ENCODE measurements at regions not wholly inside any gene's neighbourhood (a gene's known extent, or its start where the extent isn't known, plus 50 kb on each side); places are given as distances from the start of the nearest gene placed in this dataset.

DNA sequence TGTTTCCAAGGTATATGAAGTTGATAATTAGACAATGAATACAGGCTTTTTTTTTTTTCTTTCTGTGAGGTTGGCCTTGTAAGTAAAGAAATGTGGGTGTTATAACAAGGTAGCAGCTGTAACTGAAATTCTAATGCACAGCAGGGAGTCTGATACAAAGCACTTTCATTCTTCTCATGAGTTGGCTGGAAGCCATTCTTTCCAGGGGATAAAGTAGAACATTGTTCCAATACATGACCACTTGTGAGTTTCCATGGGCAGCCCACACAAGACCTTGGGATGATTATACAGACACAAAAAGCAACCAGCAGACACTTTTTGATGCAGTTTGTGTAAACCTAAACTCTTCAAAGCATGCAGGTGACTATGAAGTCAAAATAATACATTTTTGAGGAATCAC, 1785.9 kb upstream of the WWC1 start:
- Histone ChIP-seq H3K9me3 (replicated peaks; ENCODE audit: control insufficient read depth, insufficient read depth, low read length) (peaks cover 3% of the 10 kb centered on the region), H3K9me1 (replicated peaks; ENCODE audit: control insufficient read depth, extremely low read depth, insufficient read depth, low read length) (no peaks in the 10 kb centered on the region), H3K9ac (replicated peaks; ENCODE audit: extremely low read depth, insufficient read depth, low read length) (no peak overlapping the region), H3K4me3 (replicated peaks in 1 of 3; ENCODE audit: insufficient read depth in 1 of 3, low read depth in 1 of 3, low read length in 3 of 3) (no peak overlapping the region), H3K27me3 (ENCODE audit: control insufficient read depth in 2 of 2, insufficient read depth in 2 of 2, low read length in 2 of 2) (no peaks in the 10 kb centered on the region), H3K27ac (ENCODE audit: insufficient read depth, low read depth, low read length) (no peak overlapping the region), H2AFZ (ENCODE audit: low read depth, low read length) (no peak overlapping the region), H3K36me3 (ENCODE audit: control insufficient read depth in 2 of 2, extremely low read depth in 1 of 2, insufficient read depth in 2 of 2, low read length in 2 of 2) (no peaks in the 10 kb centered on the region), H3K79me2 (ENCODE audit: control insufficient read depth, insufficient read depth, low read length) (no peaks in the 10 kb centered on the region), H4K20me1 (replicated peaks; ENCODE audit: control insufficient read depth, extremely low read depth, insufficient read depth, low read length) (no peaks in the 10 kb centered on the region), H3K4me1 (ENCODE audit: control insufficient read depth, extremely low read depth, insufficient read depth, low read length) (no peaks in the 10 kb centered on the region), H3K4me2 (ENCODE audit: insufficient read depth, low read length) (no peak overlapping the region)
- BruUV-seq (replicated peaks): no TSS peak
- TF ChIP-seq JUN (IDR thresholded peaks at IDR 0.05; ENCODE audit: borderline replicate concordance, insufficient read depth, insufficient read length, low read depth) (no peak), FOS (IDR thresholded peaks at IDR 0.05; ENCODE audit: borderline replicate concordance, insufficient read depth, low read length) (no peak), GATA2 (IDR thresholded peaks at IDR 0.05; ENCODE audit: insufficient read depth, insufficient read length, low read depth, low read length) (no peak), POLR2AphosphoS5 (IDR thresholded peaks at IDR 0.05; ENCODE audit: insufficient read depth, low read depth, low read length) (no peak)
- TF ChIP-seq, protein P1, sequence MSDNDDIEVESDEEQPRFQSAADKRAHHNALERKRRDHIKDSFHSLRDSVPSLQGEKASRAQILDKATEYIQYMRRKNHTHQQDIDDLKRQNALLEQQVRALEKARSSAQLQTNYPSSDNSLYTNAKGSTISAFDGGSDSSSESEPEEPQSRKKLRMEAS (IDR thresholded peaks at IDR 0.05; ENCODE audit: insufficient read depth, insufficient read length): no peak
- ChIA-PET CTCF (no interaction called here), POLR2A (no interaction called here)
- FAIRE-seq (no peak), DNase-seq (ENCODE audit: low read depth, low spot score) (no peak)
- dilution Hi-C loops (cut with MboI; ENCODE audit: extremely low pct_ligation_motif_present, low sequenced_read_pairs) (no loop called here), intact Hi-C loops (cut with micrococcal nuclease) (no loop called here)

DNA sequence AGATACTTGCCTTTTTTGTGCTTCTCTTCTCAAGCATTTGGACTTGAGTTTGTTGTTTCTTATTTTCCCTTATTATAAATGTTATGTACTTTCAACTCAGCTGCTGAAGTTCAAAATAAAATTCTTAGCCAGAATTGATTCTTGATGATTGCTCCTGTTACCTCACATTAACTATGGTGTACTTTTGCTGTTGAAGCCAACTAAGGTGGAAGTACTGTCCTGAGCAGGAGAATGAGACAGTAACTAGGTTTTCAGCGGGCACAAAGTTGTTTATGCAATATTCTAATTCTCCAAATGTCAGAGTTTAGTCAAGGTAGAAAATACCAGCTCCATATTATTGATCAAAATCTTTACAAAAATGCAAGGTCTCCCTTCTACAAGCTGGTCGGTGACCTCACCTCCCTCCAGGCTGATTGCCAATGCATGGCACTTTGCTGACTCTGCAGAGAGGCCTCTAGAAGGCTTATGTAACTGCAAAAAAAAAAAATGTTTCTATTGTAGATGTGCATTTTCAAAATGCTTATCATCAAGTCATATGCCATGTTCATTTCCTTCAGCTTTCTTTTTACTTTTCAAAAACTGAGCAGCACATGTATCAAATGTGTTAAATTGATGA, 1783.5 kb upstream of the WWC1 start:
- H3K36me3 ChIP-seq (ENCODE audit: control insufficient read depth in 2 of 2, extremely low read depth in 1 of 2, insufficient read depth in 2 of 2, low read length in 2 of 2): no peaks in the 10 kb centered on the region
- FAIRE-seq: no peak
- peaks cover 3% of the 10 kb centered on the region for H3K9me3 ChIP-seq (replicated peaks; ENCODE audit: control insufficient read depth, insufficient read depth, low read length)
- no peak overlapping the region for H3K4me2 ChIP-seq (ENCODE audit: insufficient read depth, low read length)
- TF ChIP-seq POLR2A (IDR thresholded peaks at IDR 0.05; ENCODE audit: low read depth, low read length) (no peak), GATA2 (IDR thresholded peaks at IDR 0.05; ENCODE audit: insufficient read depth, insufficient read length, low read depth, low read length) (no peak), MYC (IDR thresholded peaks at IDR 0.05; ENCODE audit: low read depth, low read length) (no peak), EZH2 (IDR thresholded peaks at IDR 0.05; ENCODE audit: borderline replicate concordance, low read depth, low read length, severe bottlenecking) (no peak), FOS (IDR thresholded peaks at IDR 0.05; ENCODE audit: borderline replicate concordance, insufficient read depth, low read length) (no peak), JUN (IDR thresholded peaks at IDR 0.05; ENCODE audit: borderline replicate concordance, insufficient read depth, insufficient read length, low read depth) (no peak), POLR2AphosphoS5 (IDR thresholded peaks at IDR 0.05; ENCODE audit: insufficient read depth, low read depth, low read length) (no peak)
- TF ChIP-seq, protein P1 (IDR thresholded peaks at IDR 0.05; ENCODE audit: insufficient read depth, insufficient read length): no peak
- TF ChIP-seq, protein P2, sequence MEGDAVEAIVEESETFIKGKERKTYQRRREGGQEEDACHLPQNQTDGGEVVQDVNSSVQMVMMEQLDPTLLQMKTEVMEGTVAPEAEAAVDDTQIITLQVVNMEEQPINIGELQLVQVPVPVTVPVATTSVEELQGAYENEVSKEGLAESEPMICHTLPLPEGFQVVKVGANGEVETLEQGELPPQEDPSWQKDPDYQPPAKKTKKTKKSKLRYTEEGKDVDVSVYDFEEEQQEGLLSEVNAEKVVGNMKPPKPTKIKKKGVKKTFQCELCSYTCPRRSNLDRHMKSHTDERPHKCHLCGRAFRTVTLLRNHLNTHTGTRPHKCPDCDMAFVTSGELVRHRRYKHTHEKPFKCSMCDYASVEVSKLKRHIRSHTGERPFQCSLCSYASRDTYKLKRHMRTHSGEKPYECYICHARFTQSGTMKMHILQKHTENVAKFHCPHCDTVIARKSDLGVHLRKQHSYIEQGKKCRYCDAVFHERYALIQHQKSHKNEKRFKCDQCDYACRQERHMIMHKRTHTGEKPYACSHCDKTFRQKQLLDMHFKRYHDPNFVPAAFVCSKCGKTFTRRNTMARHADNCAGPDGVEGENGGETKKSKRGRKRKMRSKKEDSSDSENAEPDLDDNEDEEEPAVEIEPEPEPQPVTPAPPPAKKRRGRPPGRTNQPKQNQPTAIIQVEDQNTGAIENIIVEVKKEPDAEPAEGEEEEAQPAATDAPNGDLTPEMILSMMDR (IDR thresholded peaks at IDR 0.05; ENCODE audit: extremely low read depth in 1 of 2, insufficient read depth in 1 of 2, low read depth in 1 of 2, low read length in 2 of 2): no peak
- H3K4me3 ChIP-seq (replicated peaks in 1 of 3; ENCODE audit: insufficient read depth in 1 of 3, low read depth in 1 of 3, low read length in 3 of 3): no peak overlapping the region
- no TSS peak for BruUV-seq (replicated peaks)
- no peak overlapping the region for H3K27ac ChIP-seq (ENCODE audit: insufficient read depth, low read depth, low read length)
- dilution Hi-C loops (cut with MboI; ENCODE audit: extremely low pct_ligation_motif_present, low sequenced_read_pairs) (no loop called here), intact Hi-C loops (cut with micrococcal nuclease) (no loop called here)
- CTCF ChIA-PET: no interaction called here
- DNase-seq (ENCODE audit: low read depth, low spot score): no peak
- no peaks in the 10 kb centered on the region for H3K9me1 ChIP-seq (replicated peaks; ENCODE audit: control insufficient read depth, extremely low read depth, insufficient read depth, low read length)
- H4K20me1 ChIP-seq (replicated peaks; ENCODE audit: control insufficient read depth, extremely low read depth, insufficient read depth, low read length): no peaks in the 10 kb centered on the region
- H3K9ac ChIP-seq (replicated peaks; ENCODE audit: extremely low read depth, insufficient read depth, low read length): no peak overlapping the region
- H2AFZ ChIP-seq (ENCODE audit: low read depth, low read length): no peak overlapping the region
- H3K4me1 ChIP-seq (ENCODE audit: control insufficient read depth, extremely low read depth, insufficient read depth, low read length): no peaks in the 10 kb centered on the region
- POLR2A ChIA-PET: no interaction called here
- H3K79me2 ChIP-seq (ENCODE audit: control insufficient read depth, insufficient read depth, low read length): no peaks in the 10 kb centered on the region
- no peaks in the 10 kb centered on the region for H3K27me3 ChIP-seq (ENCODE audit: control insufficient read depth in 2 of 2, insufficient read depth in 2 of 2, low read length in 2 of 2)

Data from endothelial cell of umbilical vein (primary cell).